ENCODE measurements at regions not wholly inside any gene's neighbourhood (a gene's known extent, or its start where the extent isn't known, plus 50 kb on each side); places are given as distances from the start of the nearest gene placed in this dataset.

GRCh38 chr2:45315861-45316260, 295.2 kb downstream of the SRBD1 start:
- no peaks in the 10 kb centered on the region for H3K27me3 ChIP-seq (ENCODE audit: control insufficient read depth in 2 of 2, insufficient read depth in 2 of 2, low read length in 2 of 2)
- H3K9me3 Mint-ChIP-seq, result peaks cover 2 to 12% (median 4%) of the 10 kb centered on the region in 7 donors
- no peak overlapping the region for H3K27ac ChIP-seq (ENCODE audit: low read depth in 1 of 2, low read length in 2 of 2)
- no peaks in the 10 kb centered on the region for H3K36me3 ChIP-seq (replicated peaks in 1 of 2; ENCODE audit: control insufficient read depth in 1 of 2, insufficient read depth in 2 of 2, low read length in 2 of 2)
- H3K4me1 Mint-ChIP-seq, result no peaks in the 10 kb centered on the region
- H3K9ac ChIP-seq (ENCODE audit: insufficient read depth, low read length, poor library complexity, severe bottlenecking), result no peak overlapping the region
- H3K27me3 Mint-ChIP-seq (ENCODE audit: low read depth in 3 of 3), result peaks cover 0 to 2% (median 1%) of the 10 kb centered on the region in 3 donors
- H3K4me3 Mint-ChIP-seq, result no peak overlapping the region
- H3K4me3 ChIP-seq (replicated peaks in 1 of 3; ENCODE audit: low read depth in 2 of 3, low read length in 3 of 3), result no peak overlapping the region
- TF ChIP-seq CTCF (IDR thresholded peaks at IDR 0.05), result no peak
- intact Hi-C loops (cut with micrococcal nuclease), result no loop called here
- no peak for DNase-seq
- H3K9me3 ChIP-seq (replicated peaks in 1 of 2; ENCODE audit: control insufficient read depth in 1 of 2, insufficient read depth in 1 of 2, low read length in 2 of 2), result no peaks in the 10 kb centered on the region
- H3K79me2 ChIP-seq (ENCODE audit: insufficient read depth, low read length), result no peaks in the 10 kb centered on the region
- H3K36me3 Mint-ChIP-seq, result no peaks in the 10 kb centered on the region
- H3K27ac Mint-ChIP-seq, result no peak overlapping the region
- H3K4me1 ChIP-seq (ENCODE audit: control insufficient read depth in 1 of 2, insufficient read depth in 2 of 2, low read length in 2 of 2), result no peaks in the 10 kb centered on the region
- H2AFZ ChIP-seq (ENCODE audit: insufficient read depth, low read depth, low read length, poor library complexity, severe bottlenecking), result no peak overlapping the region
- WGBS (ENCODE audit: insufficient coverage), result 100% methylated on average over 2 of the region's 3 CpGs
- H4K20me1 ChIP-seq (ENCODE audit: insufficient read depth, low read length), result no peaks in the 10 kb centered on the region
- no peak overlapping the region for H3K4me2 ChIP-seq (replicated peaks; ENCODE audit: extremely low read depth, low read length, poor library complexity, severe bottlenecking)

DNA sequence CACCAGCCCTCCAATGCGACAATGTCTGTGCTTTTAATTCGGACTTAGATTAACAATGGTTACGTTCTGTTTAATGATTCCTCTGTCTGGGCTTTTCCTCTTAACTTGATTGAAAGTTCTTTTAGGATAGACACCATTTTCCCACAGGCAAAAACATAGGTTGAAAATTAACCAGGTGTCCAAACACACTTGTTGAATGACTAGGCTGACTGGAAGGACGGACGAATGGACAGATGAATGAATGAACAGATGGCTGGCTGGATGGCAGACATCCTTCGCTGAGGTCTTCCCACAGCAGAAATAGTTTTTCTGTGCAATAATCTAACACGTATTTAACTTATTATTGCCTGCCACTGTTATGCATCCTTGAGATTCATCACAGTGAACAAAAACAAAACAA, 298.8 kb downstream of the SRBD1 start:
- Histone ChIP-seq H3K36me3 (replicated peaks in 1 of 2; ENCODE audit: control insufficient read depth in 1 of 2, insufficient read depth in 2 of 2, low read length in 2 of 2) (no peaks in the 10 kb centered on the region), H3K4me2 (replicated peaks; ENCODE audit: extremely low read depth, low read length, poor library complexity, severe bottlenecking) (no peak overlapping the region), H3K9ac (ENCODE audit: insufficient read depth, low read length, poor library complexity, severe bottlenecking) (no peak overlapping the region), H4K20me1 (ENCODE audit: insufficient read depth, low read length) (no peaks in the 10 kb centered on the region), H3K79me2 (ENCODE audit: insufficient read depth, low read length) (no peaks in the 10 kb centered on the region), H3K27me3 (ENCODE audit: control insufficient read depth in 2 of 2, insufficient read depth in 2 of 2, low read length in 2 of 2) (no peaks in the 10 kb centered on the region), H3K9me3 (replicated peaks in 1 of 2; ENCODE audit: control insufficient read depth in 1 of 2, insufficient read depth in 1 of 2, low read length in 2 of 2) (no peaks in the 10 kb centered on the region), H2AFZ (ENCODE audit: insufficient read depth, low read depth, low read length, poor library complexity, severe bottlenecking) (no peak overlapping the region), H3K4me3 (replicated peaks in 1 of 3; ENCODE audit: low read depth in 2 of 3, low read length in 3 of 3) (no peak overlapping the region), H3K4me1 (ENCODE audit: control insufficient read depth in 1 of 2, insufficient read depth in 2 of 2, low read length in 2 of 2) (no peaks in the 10 kb centered on the region), H3K27ac (ENCODE audit: low read depth in 1 of 2, low read length in 2 of 2) (no peak overlapping the region)
- Mint-ChIP-seq H3K4me1 (no peaks in the 10 kb centered on the region), H3K9me3 (peaks cover under 1 to 8% (median 3%) of the 10 kb centered on the region in 7 donors), H3K27me3 (ENCODE audit: low read depth in 3 of 3) (peaks cover 0 to 7% (median 1%) of the 10 kb centered on the region in 3 donors), H3K36me3 (no peaks in the 10 kb centered on the region), H3K27ac (no peak overlapping the region), H3K4me3 (no peak overlapping the region)
- intact Hi-C loops (cut with micrococcal nuclease), result no loop called here
- WGBS (ENCODE audit: insufficient coverage), result 92% methylated on average over 4 of the region's 7 CpGs
- no peak for DNase-seq
- no peak for TF ChIP-seq CTCF (IDR thresholded peaks at IDR 0.05)

All from CD14-positive monocyte (primary cell).